GM12865 (cell line): ENCODE measurements at regions not wholly inside any gene's neighbourhood (a gene's known extent, or its start where the extent isn't known, plus 50 kb on each side); places are given as distances from the start of the nearest gene placed in this dataset.

Experiments
- DNase-seq: peaks from one replicate; pipeline ENCODE4 v3.0.0; 2010; ENCODE audit warnings: low read depth
- H3K4me3 ChIP-seq: 2 replicates; pipeline ENCODE4 v1.5.1; 2011; ENCODE audit warnings: mild to moderate bottlenecking, low read depth, low read length, control low read depth
- CTCF ChIP-seq: IDR thresholded peaks from 2 replicates; pipeline ENCODE4 v1.5.1; 2011; ENCODE audit warnings: low read length, control low read depth, low read depth, inconsistent platforms; ENCODE audit not compliant: insufficient read depth; ENCODE audit errors: missing control alignments

GRCh38 chr21:27212441-27212840 is 245.6 kb upstream of the ADAMTS5 start:
- TF ChIP-seq CTCF = no peak
- no peak for DNase-seq
- no peak overlapping the region for H3K4me3 ChIP-seq

- TF ChIP-seq CTCF = no peak
- no peak overlapping the region for H3K4me3 ChIP-seq
- DNase-seq = no peak
These were observed 242.7 kb upstream of the ADAMTS5 start for GRCh38 chr21:27209546-27209945.

GRCh38 chr21:27206368-27206982 is 239.6 kb upstream of the ADAMTS5 start:
- H3K4me3 ChIP-seq = no peak overlapping the region

GRCh38 chr21:27202301-27202700 is 235.4 kb upstream of the ADAMTS5 start:
- no peak overlapping the region for H3K4me3 ChIP-seq
- DNase-seq = no peak
- no peak for TF ChIP-seq CTCF

More at GRCh38 chr21:27206368-27206982, 239.6 kb upstream of the ADAMTS5 start:
- TF ChIP-seq CTCF = no peak
- no peak for DNase-seq

GRCh38 chr21:27201197-27201596 is 234.3 kb upstream of the ADAMTS5 start:
- no peak for TF ChIP-seq CTCF
- no peak overlapping the region for H3K4me3 ChIP-seq
- DNase-seq = no peak

GRCh38 chr21:27196651-27197050 is 229.8 kb upstream of the ADAMTS5 start:
- H3K4me3 ChIP-seq = no peak overlapping the region
- DNase-seq = no peak
- TF ChIP-seq CTCF = no peak

- DNase-seq = no peak
- TF ChIP-seq CTCF = no peak
- H3K4me3 ChIP-seq = no peak overlapping the region
These were observed 225.5 kb upstream of the ADAMTS5 start for GRCh38 chr21:27192281-27192949.
